ENCODE measurements at regions not wholly inside any gene's neighbourhood (a gene's known extent, or its start where the extent isn't known, plus 50 kb on each side); places are given as distances from the start of the nearest gene placed in this dataset.

DNA sequence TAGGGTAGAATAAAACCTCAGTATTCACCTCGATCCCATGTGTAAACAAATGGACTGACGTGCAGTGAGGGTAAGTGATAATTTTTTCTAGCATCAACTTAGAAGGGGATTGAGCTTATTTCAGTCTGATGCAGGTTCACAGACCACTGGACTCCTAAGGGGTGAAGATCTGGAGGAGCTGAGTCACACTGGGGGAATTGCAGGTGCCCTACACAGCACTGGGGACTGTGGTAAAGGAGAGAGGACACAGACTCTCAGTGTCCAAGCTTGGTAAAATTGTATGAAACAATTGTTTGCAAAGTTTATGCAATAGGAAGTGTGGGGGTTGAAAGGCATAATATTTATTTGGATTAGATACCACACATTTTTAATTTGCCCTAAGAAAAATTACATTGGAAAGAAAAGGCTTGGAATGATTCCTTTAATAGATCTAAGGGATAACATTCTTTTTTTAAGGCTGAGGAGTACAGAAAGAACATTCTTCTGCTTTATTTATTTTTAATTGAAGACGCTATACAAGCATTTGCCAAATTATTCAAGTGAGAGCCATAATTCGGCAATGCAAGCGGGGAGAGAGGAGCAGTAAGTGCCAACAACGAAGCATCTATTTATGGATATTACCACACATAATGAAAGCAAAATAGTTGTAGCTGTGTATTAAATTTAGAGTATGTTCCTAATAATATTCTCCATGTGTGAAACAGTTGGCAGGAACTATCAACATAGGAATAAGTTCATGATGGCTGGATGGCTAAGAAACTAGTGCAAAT lies 766.9 kb upstream of the ADAMTS16 start:
- Histone ChIP-seq H3K79me2 (ENCODE audit: control insufficient read depth, insufficient read depth, low read length) (no peaks in the 10 kb centered on the region), H3K4me3 (ENCODE audit: control extremely low read depth in 1 of 5, extremely low read depth in 1 of 5, insufficient read depth in 1 of 5, low read depth in 2 of 5, low read length in 4 of 5) (no peak overlapping the region), H3K36me3 (replicated peaks in 1 of 2; ENCODE audit: control extremely low read depth in 1 of 2, control insufficient read depth in 1 of 2, extremely low read depth in 1 of 2, insufficient read depth in 2 of 2, low read length in 1 of 2) (no peaks in the 10 kb centered on the region), H3K9me3 (ENCODE audit: control extremely low read depth in 1 of 3, control insufficient read depth in 2 of 3, insufficient read depth in 1 of 3, low read length in 2 of 3) (peaks cover 0 to 2% (median 0%) of the 10 kb centered on the region in 3 donors), H4K20me1 (ENCODE audit: control insufficient read depth, insufficient read depth, low read length, poor library complexity, severe bottlenecking) (no peaks in the 10 kb centered on the region), H2AFZ (ENCODE audit: insufficient read depth, low read depth, low read length, poor library complexity, severe bottlenecking) (no peak overlapping the region), H3K27ac (ENCODE audit: low read length in 2 of 2) (no peak overlapping the region), H3K4me1 (ENCODE audit: control insufficient read depth in 2 of 2, insufficient read depth in 2 of 2, low read length in 2 of 2) (no peaks in the 10 kb centered on the region), H3K9ac (ENCODE audit: low read length) (no peak overlapping the region), H3K27me3 (replicated peaks in 1 of 4; ENCODE audit: control extremely low read depth in 1 of 4, control insufficient read depth in 3 of 4, insufficient read depth in 4 of 4, low read length in 3 of 4) (no peaks in the 10 kb centered on the region), H3K4me2 (replicated peaks; ENCODE audit: low read depth, low read length, poor library complexity, severe bottlenecking) (no peak overlapping the region)
- DNase-seq (no peak), ATAC-seq (ENCODE audit: low read depth) (no peak)
- WGBS (ENCODE audit: insufficient coverage), result 83% methylated on average over 1 of the region's 6 CpGs
- no peak overlapping the region for H3K27ac Mint-ChIP-seq
- TF ChIP-seq EZH2 (IDR thresholded peaks at IDR 0.05; ENCODE audit: borderline replicate concordance, insufficient read depth, low read depth, low read length, poor library complexity, severe bottlenecking) (no peak), CTCF (IDR thresholded peaks at IDR 0.05) (no peak)
- intact Hi-C loops (cut with micrococcal nuclease), result no loop called here
- no peak overlapping the region for H3K4me3 Mint-ChIP-seq
- CTCF ChIA-PET, result no interaction called here
- no peaks in the 10 kb centered on the region for H3K4me1 Mint-ChIP-seq
- H3K9me3 Mint-ChIP-seq (ENCODE audit: insufficient read depth), result no peaks in the 10 kb centered on the region
- POLR2A ChIA-PET, result no interaction called here
- H3K27me3 Mint-ChIP-seq, result no peaks in the 10 kb centered on the region

- no peaks in the 10 kb centered on the region for H3K36me3 ChIP-seq (replicated peaks in 1 of 2; ENCODE audit: control extremely low read depth in 1 of 2, control insufficient read depth in 1 of 2, extremely low read depth in 1 of 2, insufficient read depth in 2 of 2, low read length in 1 of 2)
- H3K27me3 ChIP-seq (replicated peaks in 1 of 4; ENCODE audit: control extremely low read depth in 1 of 4, control insufficient read depth in 3 of 4, insufficient read depth in 4 of 4, low read length in 3 of 4), result no peaks in the 10 kb centered on the region
- no peaks in the 10 kb centered on the region for H3K4me1 Mint-ChIP-seq
- H2AFZ ChIP-seq (ENCODE audit: insufficient read depth, low read depth, low read length, poor library complexity, severe bottlenecking), result no peak overlapping the region
- no peaks in the 10 kb centered on the region for H3K27me3 Mint-ChIP-seq
- no peak overlapping the region for H3K4me3 Mint-ChIP-seq
- peaks cover 0 to 2% (median 0%) of the 10 kb centered on the region in 3 donors for H3K9me3 ChIP-seq (ENCODE audit: control extremely low read depth in 1 of 3, control insufficient read depth in 2 of 3, insufficient read depth in 1 of 3, low read length in 2 of 3)
- no peaks in the 10 kb centered on the region for H3K79me2 ChIP-seq (ENCODE audit: control insufficient read depth, insufficient read depth, low read length)
- DNase-seq (no peak), ATAC-seq (ENCODE audit: low read depth) (no peak)
- ChIA-PET POLR2A (no interaction called here), CTCF (no interaction called here)
- no peak overlapping the region for H3K9ac ChIP-seq (ENCODE audit: low read length)
- intact Hi-C loops (cut with micrococcal nuclease), result no loop called here
- H3K27ac Mint-ChIP-seq, result no peak overlapping the region
- H3K4me3 ChIP-seq (ENCODE audit: control extremely low read depth in 1 of 5, extremely low read depth in 1 of 5, insufficient read depth in 1 of 5, low read depth in 2 of 5, low read length in 4 of 5), result no peak overlapping the region
- no peak overlapping the region for H3K27ac ChIP-seq (ENCODE audit: low read length in 2 of 2)
- H3K4me2 ChIP-seq (replicated peaks; ENCODE audit: low read depth, low read length, poor library complexity, severe bottlenecking), result no peak overlapping the region
- no peaks in the 10 kb centered on the region for H3K4me1 ChIP-seq (ENCODE audit: control insufficient read depth in 2 of 2, insufficient read depth in 2 of 2, low read length in 2 of 2)
- TF ChIP-seq CTCF (IDR thresholded peaks at IDR 0.05) (no peak), EZH2 (IDR thresholded peaks at IDR 0.05; ENCODE audit: borderline replicate concordance, insufficient read depth, low read depth, low read length, poor library complexity, severe bottlenecking) (no peak)
- 68% methylated on average over 5 of the region's 7 CpGs for WGBS (ENCODE audit: insufficient coverage)
- H4K20me1 ChIP-seq (ENCODE audit: control insufficient read depth, insufficient read depth, low read length, poor library complexity, severe bottlenecking), result no peaks in the 10 kb centered on the region
- no peaks in the 10 kb centered on the region for H3K9me3 Mint-ChIP-seq (ENCODE audit: insufficient read depth)
Measured at GRCh38 chr5:4374866-4375265, 765.3 kb upstream of the ADAMTS16 start.
